NCI-H2196 (cell line): ENCODE measurements at regions not wholly inside any gene's neighbourhood (a gene's known extent, or its start where the extent isn't known, plus 50 kb on each side); places are given as distances from the start of the nearest gene placed in this dataset.
A peak's percentile ranks its signal among the peaks of the same experiment; 100 is the strongest.

ENCODE experiments used
- DNase-seq: peaks from one replicate; lab custom pipeline; 2025; ENCODE audit not compliant: unreplicated experiment; lab: John Stamatoyannopoulos, UW

- no peak for DNase-seq
These were observed 93.0 kb upstream of the ARGLU1 start for GRCh38 chr13:106660746-106661625.

GRCh38 chr13:106657104-106657503 lies 89.2 kb upstream of the ARGLU1 start:
- DNase-seq, result no peak

DNA sequence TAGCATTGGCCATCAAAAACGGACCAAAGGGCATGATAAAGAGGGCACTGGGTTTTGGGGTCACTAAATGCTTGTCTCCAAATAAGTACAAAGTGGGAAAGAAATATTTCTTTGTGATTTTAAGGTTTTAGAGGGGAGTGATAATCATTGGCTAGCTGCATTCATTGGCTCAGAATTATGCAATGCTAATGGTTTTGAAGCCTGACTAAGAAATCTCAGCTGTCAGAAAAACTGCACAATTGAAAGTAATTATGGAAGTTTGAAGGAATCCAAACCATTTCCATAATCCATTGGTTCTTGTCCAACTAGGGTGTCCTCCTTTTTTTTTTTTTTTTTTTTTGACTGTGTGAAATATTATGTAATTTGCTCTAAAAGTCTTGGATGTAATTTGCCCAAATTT lies 88.2 kb upstream of the ARGLU1 start:
- DNase-seq, result no peak

- no peak for DNase-seq
These were observed 83.5 kb upstream of the ARGLU1 start for GRCh38 chr13:106651442-106651841.

DNA sequence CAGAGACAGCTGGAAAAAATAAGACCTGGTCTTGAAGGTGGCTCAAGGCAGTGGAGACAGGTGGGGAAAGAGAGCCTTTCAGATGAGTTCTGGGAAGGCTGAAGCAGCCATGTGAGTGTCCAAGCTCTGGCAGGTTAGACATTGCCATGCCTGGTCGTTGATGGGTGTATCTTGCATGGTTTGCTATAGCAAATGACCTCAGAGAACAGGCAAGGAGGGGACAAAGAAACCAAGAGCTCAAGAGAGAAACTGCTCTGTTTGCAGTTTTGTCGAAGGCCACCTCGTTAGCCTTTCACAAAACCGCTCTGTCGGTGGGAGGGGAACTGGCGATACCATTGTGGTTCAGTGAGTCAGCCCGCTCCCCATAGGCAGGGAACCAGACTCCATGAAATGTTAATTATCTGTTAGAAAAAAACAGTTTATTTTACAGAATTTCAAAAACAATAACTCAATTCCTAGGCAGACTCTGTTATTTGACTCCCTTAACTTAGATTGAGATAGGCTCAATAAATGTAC lies 82.8 kb upstream of the ARGLU1 start:
- no peak for DNase-seq

- DNase-seq, result no peak
These were observed 81.6 kb upstream of the ARGLU1 start for GRCh38 chr13:106649495-106649894.

- DNase-seq, result no peak
These were observed 72.6 kb upstream of the ARGLU1 start for GRCh38 chr13:106640515-106640914.

DNA sequence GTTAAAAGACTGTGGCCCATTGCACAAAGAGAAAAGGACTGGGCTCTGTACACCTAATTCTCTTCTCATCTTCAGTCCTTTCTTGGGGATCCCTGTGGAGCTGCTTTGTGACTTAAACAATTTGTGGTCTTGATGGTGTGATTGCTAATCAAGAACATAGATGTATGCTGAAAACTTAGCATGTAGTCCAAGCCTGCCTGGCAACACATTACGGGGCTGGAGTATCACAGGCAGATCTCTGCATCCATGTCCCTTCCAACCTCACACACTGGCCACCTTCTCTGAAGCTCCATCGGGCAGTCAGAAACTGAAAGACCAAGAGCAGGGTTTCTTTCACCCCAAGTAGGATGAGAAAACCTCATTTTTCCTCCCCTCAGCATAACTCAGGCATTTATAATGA lies 69.6 kb upstream of the ARGLU1 start:
- DNase-seq, result no peak

GRCh38 chr13:106636492-106636891 lies 68.6 kb upstream of the ARGLU1 start:
- no peak for DNase-seq

- DNase-seq, result no peak
These were observed 67.7 kb upstream of the ARGLU1 start for GRCh38 chr13:106635616-106636015.

DNA sequence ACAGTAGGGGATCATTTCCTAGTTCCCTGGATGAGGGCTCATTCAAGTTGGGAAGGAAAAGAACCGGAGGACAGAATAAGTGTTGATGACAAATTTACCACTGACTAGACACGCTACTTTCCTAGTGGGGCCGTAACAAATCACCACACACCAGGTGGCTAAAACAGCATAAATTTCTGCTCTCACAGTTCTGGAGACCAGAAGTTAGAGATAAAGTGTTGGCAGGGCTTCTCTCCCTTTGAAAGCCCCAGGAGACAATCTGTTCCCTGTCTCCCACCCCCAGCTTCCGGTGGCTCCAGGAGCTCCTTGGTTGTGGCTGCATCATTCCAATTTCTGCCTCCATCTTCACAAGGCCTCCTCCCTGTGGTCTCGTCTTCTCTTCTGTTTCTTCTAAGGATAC lies 65.4 kb upstream of the ARGLU1 start:
- DNase-seq, result no peak

DNA sequence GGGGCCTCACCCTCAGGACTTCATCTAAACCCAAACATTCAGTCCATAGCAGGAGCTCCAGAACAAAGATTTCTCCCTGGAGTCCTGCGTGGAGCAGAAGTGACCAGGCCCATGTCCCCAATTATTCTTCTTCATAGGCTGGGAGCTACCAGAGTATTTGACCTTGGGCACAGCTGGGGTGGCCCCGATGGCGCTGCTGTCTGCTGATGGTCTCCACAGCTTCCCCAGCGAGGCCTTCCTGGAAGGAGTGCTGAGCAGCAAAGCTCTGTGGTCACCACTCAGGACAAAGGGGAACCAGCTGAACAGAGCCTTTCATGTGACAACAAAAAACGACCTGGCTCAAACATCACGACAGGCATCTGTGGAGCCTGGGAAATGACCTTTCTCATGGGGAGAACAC lies 62.7 kb upstream of the ARGLU1 start:
- DNase-seq, result no peak

- no peak for DNase-seq
These were observed 62.2 kb upstream of the ARGLU1 start for GRCh38 chr13:106630162-106630561.

DNA sequence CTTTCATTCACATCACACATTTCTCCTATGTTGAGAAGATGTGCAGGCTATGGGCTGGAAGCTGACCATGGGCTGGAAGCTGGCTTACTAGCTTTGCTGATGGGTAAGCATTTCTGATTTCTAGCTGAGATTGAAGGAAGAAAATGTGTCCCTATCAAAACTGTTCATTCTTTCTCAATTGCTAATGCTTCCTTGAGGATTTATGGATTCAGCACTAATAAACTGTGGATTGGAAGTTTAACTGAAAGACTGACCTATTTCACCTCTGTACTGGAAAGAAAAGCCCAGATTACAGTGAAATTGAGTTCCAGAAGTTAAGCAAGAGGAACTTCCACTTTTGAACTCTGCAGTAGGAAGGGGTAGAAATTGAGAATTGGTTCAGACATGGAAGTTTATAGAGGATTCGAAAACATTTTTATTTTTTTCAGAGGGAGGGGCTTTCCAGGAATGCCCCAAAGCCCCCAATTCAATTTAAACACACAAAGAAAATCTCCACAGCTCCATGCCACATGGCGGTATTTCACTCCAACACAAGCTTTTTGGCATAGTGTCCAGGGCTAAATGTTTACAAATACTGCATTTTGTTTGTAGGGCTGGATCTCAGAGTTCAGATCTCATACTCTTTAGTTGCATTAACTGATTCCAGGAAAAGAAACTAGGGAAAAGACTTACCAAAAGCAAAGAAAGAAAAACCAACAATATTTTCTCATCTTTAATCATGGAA lies 61.2 kb upstream of the ARGLU1 start:
- no peak for DNase-seq

DNA sequence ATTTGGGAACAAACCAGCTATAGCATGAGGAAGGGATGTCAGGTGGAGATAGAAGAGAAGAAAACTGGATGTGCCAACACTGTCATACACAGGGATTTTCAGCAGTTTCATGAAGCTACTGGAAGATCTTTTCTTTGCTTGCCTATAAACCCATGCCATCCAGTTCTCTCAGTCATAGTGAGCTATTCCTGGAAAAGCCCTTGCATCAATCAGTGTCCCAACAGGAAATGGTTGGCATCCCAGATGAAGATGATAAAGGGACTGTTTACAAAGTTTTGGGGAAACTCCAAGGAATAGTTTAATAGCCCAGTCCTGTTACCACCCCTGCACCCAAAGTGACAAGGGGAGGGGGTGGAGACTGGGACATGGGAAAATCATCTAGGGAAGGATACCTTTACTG lies 58.5 kb upstream of the ARGLU1 start:
- no peak for DNase-seq

- no peak for DNase-seq
These were observed 57.6 kb upstream of the ARGLU1 start for GRCh38 chr13:106625578-106625977.

GRCh38 chr13:106623799-106624460 lies 56.0 kb upstream of the ARGLU1 start:
- no peak for DNase-seq

GRCh38 chr13:106621833-106622232 lies 53.9 kb upstream of the ARGLU1 start:
- DNase-seq, result no peak

DNA sequence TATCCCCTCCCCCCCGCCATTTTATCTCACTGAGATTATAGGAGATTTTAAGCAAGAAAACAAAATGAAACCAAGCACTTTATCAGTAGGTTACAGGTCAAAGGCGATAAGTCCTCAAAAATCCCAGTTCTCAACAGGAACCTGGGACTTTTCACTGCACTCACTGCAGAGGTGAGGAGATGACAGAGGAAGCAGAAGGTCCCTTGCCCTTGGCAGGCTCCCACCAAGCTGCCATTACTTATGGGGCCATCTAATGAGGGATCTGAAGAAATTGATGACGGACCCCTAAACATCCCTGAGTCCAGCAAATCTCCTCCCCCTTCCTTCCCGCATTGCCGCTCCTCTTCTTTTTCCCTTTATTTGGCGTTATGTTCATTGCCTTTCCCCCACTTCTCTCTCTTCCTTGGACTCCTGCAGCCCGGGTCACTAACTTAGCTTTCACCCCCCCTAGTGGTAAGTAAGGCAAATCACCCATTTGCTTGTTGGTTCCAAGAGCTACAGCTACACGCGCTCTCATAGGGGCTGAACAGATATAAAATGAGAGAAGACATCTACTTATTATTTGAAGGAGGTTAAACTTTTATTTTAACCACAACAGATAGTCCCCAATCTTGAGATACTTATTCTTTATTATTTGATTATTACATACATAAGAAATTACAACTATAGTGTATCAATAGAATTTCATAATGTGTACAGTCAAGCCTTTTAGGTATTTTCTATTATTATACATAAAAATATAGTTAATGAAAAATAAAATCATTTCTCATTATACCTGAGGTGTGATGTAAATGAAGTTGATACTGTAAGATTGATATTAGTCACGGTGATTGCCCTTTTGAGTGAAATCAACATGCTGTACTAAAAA lies 52.0 kb upstream of the ARGLU1 start:
- DNase-seq, result peak; percentile 28
